HL-60/S4 treated with phorbol 12-myristate 13-acetate at 8.2 ng/mL for 4 days and 3 days (cell line): ENCODE measurements at regions not wholly inside any gene's neighbourhood (a gene's known extent, or its start where the extent isn't known, plus 50 kb on each side); places are given as distances from the start of the nearest gene placed in this dataset.
"Not testable (repeated sequence)": the region's sequence is repeated elsewhere in the genome, so short reads cannot be mapped to it uniquely, and the experiment has no call there.

Experiments used
- in situ Hi-C: fragments of 300-500 bp; cut with MboI; formaldehyde crosslinking; loops from 2 replicates; pipeline ENCODE4 v1.15.0; 2022; ENCODE audit warnings: low sequenced_read_pairs

GRCh38 chr6:1162367-1163275 lies 149.3 kb upstream of the FOXQ1 start:
- in situ Hi-C loops = no loop called here

DNA sequence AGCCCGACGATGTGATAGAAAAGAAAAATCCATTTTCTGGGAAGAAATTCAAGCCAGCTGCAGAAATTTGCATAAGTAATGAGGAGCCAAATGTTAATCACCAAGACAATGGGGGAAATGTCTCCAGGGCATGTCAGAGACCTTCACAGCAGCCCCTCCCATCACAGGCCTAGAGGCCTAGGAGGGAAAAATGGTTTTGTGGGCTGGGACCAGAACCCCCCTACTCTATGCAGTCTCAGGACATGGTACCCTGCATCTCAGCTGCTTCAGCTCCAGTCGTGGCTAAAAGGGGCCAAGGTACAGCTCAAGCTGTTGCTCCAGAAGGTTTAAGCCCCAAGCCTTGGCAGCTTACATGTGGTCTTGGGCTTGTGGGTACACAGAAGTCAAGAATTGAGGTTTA lies 155.5 kb upstream of the FOXQ1 start:
- in situ Hi-C loops = not testable (repeated sequence)

DNA sequence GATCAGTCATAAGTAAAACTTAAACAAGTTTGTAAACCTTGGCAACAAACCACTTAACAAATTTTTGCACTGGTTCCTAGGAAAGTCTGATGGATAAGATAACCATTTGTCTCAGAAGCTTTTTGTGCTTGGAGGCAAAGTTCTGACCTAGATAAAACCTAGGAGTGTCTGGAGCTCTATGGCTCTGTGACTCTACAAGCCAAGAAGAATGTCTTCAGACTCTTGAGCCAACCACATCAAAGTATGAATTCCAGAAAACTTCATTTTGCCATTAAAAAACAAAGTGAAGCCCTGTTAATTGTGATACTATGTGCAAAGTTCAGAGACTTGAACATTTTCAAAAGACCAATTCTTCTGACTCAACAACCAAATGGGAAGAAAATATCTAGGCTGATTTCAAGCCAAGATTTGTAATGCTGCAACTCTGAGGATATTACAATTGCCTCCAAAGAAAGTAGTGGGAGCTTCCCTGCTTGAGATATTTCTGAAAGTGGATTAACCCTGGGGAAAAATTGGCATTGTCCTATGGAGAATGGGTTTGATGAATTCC lies 158.1 kb upstream of the FOXQ1 start:
- in situ Hi-C loops = no loop called here

DNA sequence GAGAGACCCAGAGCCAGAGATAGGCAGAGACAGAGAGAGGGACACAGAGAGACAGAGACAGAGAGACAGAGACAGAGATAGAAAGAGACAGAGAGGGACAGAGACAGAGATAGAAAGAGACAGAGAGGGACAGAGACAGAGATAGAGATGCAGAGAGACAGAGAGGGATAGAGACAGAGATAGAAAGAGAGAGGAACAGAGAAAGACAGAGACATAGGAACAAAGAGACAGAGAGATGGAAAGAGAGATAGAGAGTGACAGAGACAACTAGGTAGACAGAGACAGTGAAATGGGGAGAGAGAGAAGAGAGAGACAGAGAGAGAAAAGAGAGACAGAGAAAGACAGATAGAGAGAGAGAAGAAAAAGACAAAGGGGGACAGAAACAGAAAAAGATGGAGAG lies 165.4 kb upstream of the FOXQ1 start:
- in situ Hi-C loops = no loop called here

- in situ Hi-C loops = no loop called here
Observed at GRCh38 chr6:1145768-1146218, 166.1 kb upstream of the FOXQ1 start.

- in situ Hi-C loops = no loop called here
Observed at GRCh38 chr6:1144842-1145767, 166.8 kb upstream of the FOXQ1 start.

GRCh38 chr6:1143655-1144054 lies 168.2 kb upstream of the FOXQ1 start:
- in situ Hi-C loops = no loop called here

DNA sequence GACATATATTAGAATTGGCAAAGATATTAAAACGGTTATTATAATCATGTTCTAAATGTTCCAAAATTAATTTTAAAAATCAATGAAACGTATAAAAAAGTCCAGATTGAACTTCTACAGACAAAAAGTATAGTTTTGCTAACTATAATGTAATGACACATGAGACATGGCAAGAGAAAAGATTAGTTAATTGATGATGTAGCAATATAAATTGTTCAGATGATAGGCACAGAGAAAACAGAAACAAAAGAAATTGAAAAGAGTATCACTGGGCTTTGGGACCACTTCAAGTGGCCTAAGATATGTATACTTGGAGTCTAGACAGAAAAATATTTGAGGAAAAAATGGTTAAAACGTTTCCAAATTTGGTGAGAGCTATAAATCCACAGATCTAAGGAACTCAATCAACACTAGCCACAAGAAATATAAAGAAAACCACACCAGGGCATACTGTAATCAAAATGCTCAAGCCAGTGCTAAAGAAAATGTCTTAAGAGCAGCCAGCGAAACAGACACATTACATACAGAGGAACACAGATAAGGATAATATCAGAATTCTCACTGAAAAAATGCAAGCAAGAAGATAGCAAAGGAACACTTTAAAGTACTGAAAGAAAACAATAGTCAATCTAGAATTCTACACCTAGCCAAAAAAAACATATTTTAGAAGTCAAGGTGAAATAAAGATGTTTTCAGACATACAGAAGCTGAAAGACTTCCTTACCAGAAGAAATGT lies 172.6 kb upstream of the FOXQ1 start:
- in situ Hi-C loops = no loop called here

- in situ Hi-C loops = no loop called here
Observed at GRCh38 chr6:1137849-1138248, 174.0 kb upstream of the FOXQ1 start.

- in situ Hi-C loops = no loop called here
Observed at GRCh38 chr6:1136827-1137226, 175.1 kb upstream of the FOXQ1 start.

GRCh38 chr6:1136415-1136774 lies 175.5 kb upstream of the FOXQ1 start:
- in situ Hi-C loops = no loop called here

GRCh38 chr6:1135726-1136414 lies 176.0 kb upstream of the FOXQ1 start:
- in situ Hi-C loops = no loop called here

- in situ Hi-C loops = no loop called here
Observed at GRCh38 chr6:1131285-1132079, 180.4 kb upstream of the FOXQ1 start.

GRCh38 chr6:1130709-1131108 lies 181.2 kb upstream of the FOXQ1 start:
- in situ Hi-C loops = no loop called here

- in situ Hi-C loops = no loop called here
Observed at GRCh38 chr6:1129131-1129530, 182.8 kb upstream of the FOXQ1 start.

DNA sequence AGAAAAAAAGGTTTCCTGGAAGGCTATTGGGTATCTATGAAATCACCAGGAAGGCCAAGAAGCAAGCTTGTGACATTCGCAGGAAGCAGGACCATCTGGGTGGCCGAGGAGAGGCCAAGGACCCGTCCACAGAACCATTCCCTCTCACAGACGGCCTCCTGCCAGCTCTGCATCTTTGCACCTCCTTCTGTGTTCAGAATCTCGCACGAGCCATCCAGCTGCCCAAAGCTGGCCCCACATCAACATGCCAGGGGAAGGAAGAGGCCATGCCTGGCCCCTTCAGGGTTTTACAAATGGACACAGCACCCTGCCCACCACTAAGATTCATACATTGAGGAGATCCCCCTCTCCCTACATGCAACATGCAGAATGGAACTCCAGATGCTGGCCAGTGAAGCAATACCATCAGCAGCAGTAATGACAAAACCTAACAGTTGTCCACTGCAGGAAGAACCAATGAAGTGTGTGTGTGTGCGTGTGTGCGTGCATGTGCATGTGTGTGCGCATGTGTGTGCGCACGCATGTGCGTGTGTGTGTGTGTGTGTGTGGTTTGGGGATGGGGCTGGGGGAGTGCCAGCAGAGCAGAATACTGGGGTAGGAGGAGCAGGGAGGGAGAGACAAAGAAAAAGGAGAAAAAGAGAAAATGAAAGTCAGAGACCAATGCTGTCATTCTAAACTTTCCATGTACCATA lies 184.2 kb upstream of the FOXQ1 start:
- in situ Hi-C loops = no loop called here

- in situ Hi-C loops = no loop called here
Observed at GRCh38 chr6:1127129-1127528, 184.8 kb upstream of the FOXQ1 start.

DNA sequence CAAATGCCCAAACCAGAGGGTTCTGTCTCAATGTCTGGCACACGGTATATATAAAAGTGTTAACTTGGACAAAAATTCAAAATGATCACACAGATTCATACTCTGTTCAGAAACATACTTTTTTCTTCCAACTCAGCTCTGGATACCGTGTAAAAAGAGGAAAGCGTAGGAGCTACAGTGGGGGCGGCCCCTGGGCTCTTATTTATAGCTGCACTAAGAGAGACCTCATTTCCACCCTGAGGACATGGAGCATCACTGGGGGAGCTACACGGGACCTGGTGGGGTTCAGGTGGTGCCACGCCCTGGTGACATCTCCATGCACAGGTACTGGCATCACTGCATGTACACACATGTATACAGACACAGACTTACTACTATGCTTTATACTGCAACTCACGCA lies 185.9 kb upstream of the FOXQ1 start:
- in situ Hi-C loops = no loop called here

- in situ Hi-C loops = no loop called here
Observed at GRCh38 chr6:1125297-1125696, 186.6 kb upstream of the FOXQ1 start.
